ENCODE measurements at regions not wholly inside any gene's neighbourhood (a gene's known extent, or its start where the extent isn't known, plus 50 kb on each side); places are given as distances from the start of the nearest gene placed in this dataset.

DNA sequence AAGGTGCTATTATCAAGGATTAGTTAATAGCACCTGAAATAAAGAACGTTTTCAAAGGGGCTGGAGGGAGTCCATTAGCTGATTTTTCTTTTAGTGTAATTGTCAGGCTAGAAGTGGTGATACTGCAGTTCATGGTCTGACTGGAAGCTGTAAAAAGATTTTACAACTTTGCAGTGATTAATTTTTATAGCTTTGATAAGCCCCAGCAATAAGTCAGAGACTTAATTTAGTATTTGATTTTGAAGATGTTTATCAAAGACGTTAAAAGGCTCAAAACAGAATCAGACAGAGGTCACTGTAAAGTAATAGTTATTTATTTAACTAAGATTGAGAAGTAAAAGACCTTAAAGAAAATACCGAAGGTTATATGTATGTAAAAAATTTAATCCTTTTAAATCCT, 165.5 kb upstream of the FMN2 start:
- Histone ChIP-seq H3K9me1 (ENCODE audit: insufficient read depth, low read length) (no peaks in the 10 kb centered on the region), H3K4me2 (ENCODE audit: low read depth, low read length) (no peak overlapping the region), H2BK5ac (ENCODE audit: low read depth, low read length, poor library complexity, severe bottlenecking) (no peak overlapping the region), H3K79me1 (ENCODE audit: low read depth in 1 of 2, low read length in 2 of 2) (no peaks in the 10 kb centered on the region), H3K14ac (replicated peaks; ENCODE audit: low read depth, low read length) (no peak overlapping the region), H2AFZ (replicated peaks; ENCODE audit: low read length, poor library complexity) (no peak overlapping the region), H3K27ac (ENCODE audit: insufficient read depth, low read length) (no peak overlapping the region), H3K23ac (ENCODE audit: low read depth, low read length) (no peak overlapping the region), H3K56ac (ENCODE audit: extremely low read depth, insufficient read depth, low read length) (no peak overlapping the region), H3K9me3 (ENCODE audit: control insufficient read depth, insufficient read depth, low read length) (peaks cover 3% of the 10 kb centered on the region), H4K20me1 (ENCODE audit: insufficient read depth, low read length) (no peaks in the 10 kb centered on the region), H4K91ac (ENCODE audit: insufficient read depth, low read depth, low read length) (no peak overlapping the region), H2AK9ac (replicated peaks; ENCODE audit: low read depth, low read length, poor library complexity) (no peak overlapping the region), H2BK15ac (ENCODE audit: low read depth, low read length) (no peak overlapping the region), H4K8ac (ENCODE audit: low read depth in 2 of 2, low read length in 2 of 2) (no peak overlapping the region), H3K4ac (ENCODE audit: low read depth, low read length) (no peak overlapping the region), H2BK20ac (ENCODE audit: low read depth, low read length) (no peak overlapping the region), H2AK5ac (ENCODE audit: low read depth, low read length) (no peak overlapping the region), H3K9ac (ENCODE audit: low read depth, low read length) (no peak overlapping the region), H3K18ac (ENCODE audit: low read depth, low read length) (no peak overlapping the region), H2BK120ac (ENCODE audit: low read depth, low read length) (no peak overlapping the region), H3K36me3 (ENCODE audit: control insufficient read depth, insufficient read depth, low read length) (no peaks in the 10 kb centered on the region), H3K4me3 (ENCODE audit: insufficient read depth, low read depth, low read length) (no peak overlapping the region), H4K5ac (ENCODE audit: low read depth, low read length) (no peak overlapping the region), H3K4me1 (ENCODE audit: control insufficient read depth, insufficient read depth, low read length) (no peaks in the 10 kb centered on the region), H3K27me3 (ENCODE audit: control insufficient read depth, insufficient read depth, low read length) (no peaks in the 10 kb centered on the region)
- no peak for TF ChIP-seq RFX5 (IDR thresholded peaks at IDR 0.05; ENCODE audit: low read depth, low read length)
- no peak for TF ChIP-seq RAD21 (IDR thresholded peaks at IDR 0.05; ENCODE audit: low read length)
- TF ChIP-seq NFE2L2 (IDR thresholded peaks at IDR 0.05; ENCODE audit: low read depth, low read length): no peak
- TF ChIP-seq MXI1 (IDR thresholded peaks at IDR 0.05; ENCODE audit: borderline replicate concordance, low read depth, low read length): no peak
- no peak for TF ChIP-seq CHD1 (IDR thresholded peaks at IDR 0.05; ENCODE audit: low read depth, low read length)
- no peak for TF ChIP-seq FOS (IDR thresholded peaks at IDR 0.05; ENCODE audit: low read depth, low read length)
- no peak for TF ChIP-seq MAZ (IDR thresholded peaks at IDR 0.05; ENCODE audit: borderline replicate concordance, low read depth, low read length)
- TF ChIP-seq MAFK (IDR thresholded peaks at IDR 0.05; ENCODE audit: low read depth, low read length): no peak
- TF ChIP-seq, protein P1, sequence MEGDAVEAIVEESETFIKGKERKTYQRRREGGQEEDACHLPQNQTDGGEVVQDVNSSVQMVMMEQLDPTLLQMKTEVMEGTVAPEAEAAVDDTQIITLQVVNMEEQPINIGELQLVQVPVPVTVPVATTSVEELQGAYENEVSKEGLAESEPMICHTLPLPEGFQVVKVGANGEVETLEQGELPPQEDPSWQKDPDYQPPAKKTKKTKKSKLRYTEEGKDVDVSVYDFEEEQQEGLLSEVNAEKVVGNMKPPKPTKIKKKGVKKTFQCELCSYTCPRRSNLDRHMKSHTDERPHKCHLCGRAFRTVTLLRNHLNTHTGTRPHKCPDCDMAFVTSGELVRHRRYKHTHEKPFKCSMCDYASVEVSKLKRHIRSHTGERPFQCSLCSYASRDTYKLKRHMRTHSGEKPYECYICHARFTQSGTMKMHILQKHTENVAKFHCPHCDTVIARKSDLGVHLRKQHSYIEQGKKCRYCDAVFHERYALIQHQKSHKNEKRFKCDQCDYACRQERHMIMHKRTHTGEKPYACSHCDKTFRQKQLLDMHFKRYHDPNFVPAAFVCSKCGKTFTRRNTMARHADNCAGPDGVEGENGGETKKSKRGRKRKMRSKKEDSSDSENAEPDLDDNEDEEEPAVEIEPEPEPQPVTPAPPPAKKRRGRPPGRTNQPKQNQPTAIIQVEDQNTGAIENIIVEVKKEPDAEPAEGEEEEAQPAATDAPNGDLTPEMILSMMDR (conservative IDR thresholded peaks at IDR 0.05; ENCODE audit: low read depth, low read length): no peak
- TF ChIP-seq, protein P2, sequence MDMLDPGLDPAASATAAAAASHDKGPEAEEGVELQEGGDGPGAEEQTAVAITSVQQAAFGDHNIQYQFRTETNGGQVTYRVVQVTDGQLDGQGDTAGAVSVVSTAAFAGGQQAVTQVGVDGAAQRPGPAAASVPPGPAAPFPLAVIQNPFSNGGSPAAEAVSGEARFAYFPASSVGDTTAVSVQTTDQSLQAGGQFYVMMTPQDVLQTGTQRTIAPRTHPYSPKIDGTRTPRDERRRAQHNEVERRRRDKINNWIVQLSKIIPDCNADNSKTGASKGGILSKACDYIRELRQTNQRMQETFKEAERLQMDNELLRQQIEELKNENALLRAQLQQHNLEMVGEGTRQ (IDR thresholded peaks at IDR 0.05; ENCODE audit: low read depth, low read length): no peak
- TF ChIP-seq POLR2A (IDR thresholded peaks at IDR 0.05; ENCODE audit: low read depth, low read length): no peak
- no peak for TF ChIP-seq SMC3 (IDR thresholded peaks at IDR 0.05; ENCODE audit: low read depth, low read length)
- TF ChIP-seq RCOR1 (IDR thresholded peaks at IDR 0.05; ENCODE audit: insufficient replicate concordance, low read length): no peak
- TF ChIP-seq BHLHE40 (IDR thresholded peaks at IDR 0.05; ENCODE audit: low read depth, low read length): no peak
- no TSS peak for BruUV-seq (replicated peaks)
- no peak for ATAC-seq (ENCODE audit: low read depth)
- in situ Hi-C loops (cut with MboI; ENCODE audit: low sequenced_read_pairs) (no loop called here), dilution Hi-C loops (cut with HindIII; ENCODE audit: low sequenced_read_pairs, unreplicated experiment) (no loop called here), intact Hi-C loops (cut with micrococcal nuclease) (no loop called here)
- ChIA-PET CTCF (no interaction called here), POLR2A (ENCODE audit: unreplicated experiment) (no interaction called here)
- no peak for DNase-seq
- no CpG with 5 or more reads among the region's 3 CpGs for WGBS, 2 experiments (ENCODE audit: extremely low coverage in 2 of 2, insufficient read length in 1 of 2)

Measured in IMR-90 (cell line).